ENCODE measurements at regions not wholly inside any gene's neighbourhood (a gene's known extent, or its start where the extent isn't known, plus 50 kb on each side); places are given as distances from the start of the nearest gene placed in this dataset.

DNA sequence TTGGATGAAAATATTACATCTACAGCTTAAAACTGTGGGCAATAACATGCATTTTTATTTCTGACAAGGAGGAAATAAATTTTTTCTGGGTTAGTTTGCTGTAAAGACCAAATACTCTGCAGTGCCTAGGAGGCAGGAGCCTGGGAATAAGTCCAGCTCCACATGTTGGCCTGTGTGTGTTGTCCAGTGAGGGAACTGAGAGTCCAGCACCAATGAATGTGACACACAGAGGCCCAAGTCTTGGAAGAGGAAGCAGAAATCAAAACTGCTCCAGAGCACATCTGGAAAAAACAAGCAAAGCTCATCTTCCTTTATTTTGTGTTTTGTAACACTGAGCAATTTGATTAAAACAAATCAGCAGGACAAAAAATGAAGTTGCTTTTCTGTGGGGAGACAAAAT, 63.1 kb upstream of the KLHL14 start:
- TF ChIP-seq NFIC (IDR thresholded peaks at IDR 0.05) (no peak), TEAD4 (IDR thresholded peaks at IDR 0.05) (no peak), RAD21 (IDR thresholded peaks at IDR 0.05; ENCODE audit: low read depth) (no peak), CEBPB (IDR thresholded peaks at IDR 0.05) (no peak), YY1 (IDR thresholded peaks at IDR 0.05; ENCODE audit: low read depth) (no peak)
- TF ChIP-seq, protein P1, sequence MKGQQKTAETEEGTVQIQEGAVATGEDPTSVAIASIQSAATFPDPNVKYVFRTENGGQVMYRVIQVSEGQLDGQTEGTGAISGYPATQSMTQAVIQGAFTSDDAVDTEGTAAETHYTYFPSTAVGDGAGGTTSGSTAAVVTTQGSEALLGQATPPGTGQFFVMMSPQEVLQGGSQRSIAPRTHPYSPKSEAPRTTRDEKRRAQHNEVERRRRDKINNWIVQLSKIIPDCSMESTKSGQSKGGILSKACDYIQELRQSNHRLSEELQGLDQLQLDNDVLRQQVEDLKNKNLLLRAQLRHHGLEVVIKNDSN (IDR thresholded peaks at IDR 0.05): no peak
- TF ChIP-seq, protein P2, sequence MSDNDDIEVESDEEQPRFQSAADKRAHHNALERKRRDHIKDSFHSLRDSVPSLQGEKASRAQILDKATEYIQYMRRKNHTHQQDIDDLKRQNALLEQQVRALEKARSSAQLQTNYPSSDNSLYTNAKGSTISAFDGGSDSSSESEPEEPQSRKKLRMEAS (IDR thresholded peaks at IDR 0.05): no peak

DNA sequence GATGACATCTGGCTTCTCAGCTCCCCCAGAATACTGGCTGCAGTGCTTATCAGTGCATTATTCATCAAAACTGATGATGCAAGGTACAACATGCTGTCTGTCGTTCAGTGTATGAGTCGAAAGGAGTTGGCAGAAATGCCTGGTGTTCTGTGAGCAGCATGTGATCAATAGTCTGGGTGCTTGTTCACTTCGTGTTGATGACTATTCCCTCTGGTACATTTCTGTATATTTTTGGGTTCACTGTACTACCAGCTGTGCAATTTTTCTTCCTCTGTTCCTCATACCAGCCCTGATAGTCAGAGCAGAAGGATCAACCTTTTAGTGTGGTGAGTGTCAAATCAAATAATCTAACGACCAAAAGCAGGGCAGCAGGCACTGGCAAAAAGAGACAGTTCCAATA, 59.0 kb upstream of the KLHL14 start:
- TF ChIP-seq FOXM1 (IDR thresholded peaks at IDR 0.05; ENCODE audit: borderline replicate concordance, low read depth): no peak

DNA sequence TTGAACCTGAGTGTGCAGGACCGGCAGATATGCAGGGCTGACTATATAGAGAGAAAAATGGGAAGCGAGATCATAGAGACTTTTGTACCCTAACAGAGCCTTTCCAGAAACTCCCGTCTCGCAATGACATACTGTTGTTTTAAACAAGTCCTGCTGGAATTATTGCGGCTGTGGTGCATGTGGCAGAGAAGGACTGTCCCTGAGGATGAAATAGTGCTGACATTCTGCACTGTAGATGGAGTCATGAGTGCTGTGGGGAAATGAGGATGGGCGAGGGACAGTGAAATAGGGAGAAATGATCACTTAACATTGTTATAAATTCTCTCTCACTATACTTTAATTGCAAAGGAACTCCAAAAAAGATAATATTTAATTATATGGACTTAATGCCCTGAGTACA, 50.4 kb upstream of the KLHL14 start:
- no peak for TF ChIP-seq RAD21 (IDR thresholded peaks at IDR 0.05; ENCODE audit: low read depth)
- no peak for TF ChIP-seq FOXM1 (IDR thresholded peaks at IDR 0.05; ENCODE audit: borderline replicate concordance, low read depth)
- TF ChIP-seq CEBPB (IDR thresholded peaks at IDR 0.05): no peak
- no peak for TF ChIP-seq TAF1 (IDR thresholded peaks at IDR 0.05; ENCODE audit: low read depth)
- TF ChIP-seq, protein P2 (IDR thresholded peaks at IDR 0.05): no peak
- TF ChIP-seq TEAD4 (IDR thresholded peaks at IDR 0.05): no peak
- TF ChIP-seq, protein P1 (IDR thresholded peaks at IDR 0.05): no peak
- TF ChIP-seq TCF12 (IDR thresholded peaks at IDR 0.05; ENCODE audit: low read depth): no peak
- TF ChIP-seq YY1 (IDR thresholded peaks at IDR 0.05; ENCODE audit: low read depth): no peak
- no peak for TF ChIP-seq EGR1 (IDR thresholded peaks at IDR 0.05)
- no peak for TF ChIP-seq ZBTB7A (IDR thresholded peaks at IDR 0.05; ENCODE audit: low read depth)
- no peak for TF ChIP-seq NFIC (IDR thresholded peaks at IDR 0.05)
- TF ChIP-seq EP300 (IDR thresholded peaks at IDR 0.05; ENCODE audit: borderline replicate concordance): no peak
- TF ChIP-seq CREB1 (IDR thresholded peaks at IDR 0.05; ENCODE audit: low read depth): no peak

All from Ishikawa (cell line).